Neural cell (in vitro differentiated cells): ENCODE measurements at regions not wholly inside any gene's neighbourhood (a gene's known extent, or its start where the extent isn't known, plus 50 kb on each side); places are given as distances from the start of the nearest gene placed in this dataset.
A peak's percentile ranks its signal among the peaks of the same experiment; 100 is the strongest.

ENCODE experiments used
- H2AFZ ChIP-seq: fragments of 200-600, 300-800 bp; sonication (generic), shearing (Covaris generic); 2 replicates; pipeline ENCODE4 v1.6.0; 2014; ENCODE audit warnings: low read depth, mild to moderate bottlenecking, antibody characterized with exemption, low read length, moderate library complexity
- H3F3A ChIP-seq: fragments of 200-600 bp; shearing (Covaris generic); 2 replicates; pipeline ENCODE4 v1.6.1; 2016; ENCODE audit warnings: mild to moderate bottlenecking, moderate library complexity, mixed read lengths, antibody characterized with exemption, low read length; ENCODE audit not compliant: insufficient read depth, poor library complexity, severe bottlenecking
- H3K27ac ChIP-seq: fragments of 200-600, 300-800 bp; sonication (generic), shearing (Covaris generic); 2 replicates; pipeline ENCODE4 v1.5.1; 2014; ENCODE audit warnings: mild to moderate bottlenecking, low read length, moderate library complexity
- H3K27me3 ChIP-seq: fragments of 300-800, 200-600 bp; sonication (generic), shearing (Covaris generic); 2 replicates; pipeline ENCODE4 v1.6.0; 2014; ENCODE audit warnings: mild to moderate bottlenecking, low read depth, low read length, moderate library complexity; ENCODE audit not compliant: insufficient read depth
- H3K36me3 ChIP-seq: fragments of 300-800, 200-600 bp; sonication (generic), shearing (Covaris generic); 2 replicates; pipeline ENCODE4 v1.5.1; 2014; ENCODE audit warnings: mild to moderate bottlenecking, antibody characterized with exemption, low read length, moderate library complexity; ENCODE audit not compliant: insufficient read depth
- H3K4me2 ChIP-seq: fragments of 300-800, 200-600 bp; sonication (generic), shearing (Covaris generic); 2 replicates; pipeline ENCODE4 v1.6.0; 2014; ENCODE audit warnings: mild to moderate bottlenecking, low read length
- H3K4me3 ChIP-seq: fragments of 300-800, 200-600 bp; sonication (generic), shearing (Covaris generic); 2 replicates; pipeline ENCODE4 v1.5.1; 2014; ENCODE audit warnings: mild to moderate bottlenecking, low read length, moderate library complexity
- H3K79me2 ChIP-seq: fragments of 200-600 bp; shearing (Covaris generic); replicated peaks from 2 replicates; pipeline ENCODE4 v1.6.0; 2014; ENCODE audit warnings: mild to moderate bottlenecking, low read length, moderate library complexity; ENCODE audit not compliant: insufficient read depth
- H3K9ac ChIP-seq: fragments of 300-800, 200-600 bp; sonication (generic), shearing (Covaris generic); 2 replicates; pipeline ENCODE4 v1.6.1; 2016; ENCODE audit warnings: mild to moderate bottlenecking, low read length, mixed read lengths
- H3K9me2 ChIP-seq: fragments of 200-600 bp; shearing (Covaris generic); 2 replicates; pipeline ENCODE4 v1.6.1; 2016; ENCODE audit warnings: mild to moderate bottlenecking, low read length, mixed read lengths; ENCODE audit not compliant: insufficient read depth
- H3K9me3 ChIP-seq: fragments of 200-600, 300-800 bp; sonication (generic), shearing (Covaris generic); 2 replicates; pipeline ENCODE4 v1.6.1; 2016; ENCODE audit warnings: mild to moderate bottlenecking, mixed run types, low read length, moderate library complexity, mixed read lengths
- H4K20me1 ChIP-seq: fragments of 200-600 bp; shearing (Covaris generic); 2 replicates; pipeline ENCODE4 v1.6.1; 2016; ENCODE audit warnings: mild to moderate bottlenecking, mixed run types; ENCODE audit not compliant: insufficient read depth
- EP300 ChIP-seq: fragments of 450-650 bp; conservative IDR thresholded peaks from 2 replicates; pipeline ENCODE4 v1.6.1; 2014; ENCODE audit warnings: antibody characterized with exemption, mild to moderate bottlenecking, moderate library complexity; ENCODE audit not compliant: poor library complexity, severe bottlenecking
- EZH2 ChIP-seq: fragments of 200-600, 300-800 bp; shearing (Covaris generic), sonication (generic); IDR thresholded peaks from 2 replicates; pipeline ENCODE4 v1.6.1; 2014; ENCODE audit warnings: antibody characterized with exemption, low read length, borderline replicate concordance, mild to moderate bottlenecking; ENCODE audit not compliant: insufficient read depth, poor library complexity, severe bottlenecking
- MXI1 ChIP-seq: fragments of 450-650 bp; conservative IDR thresholded peaks from 2 replicates; pipeline ENCODE4 v1.6.1; 2014; ENCODE audit warnings: antibody characterized with exemption, mild to moderate bottlenecking; ENCODE audit not compliant: poor library complexity, severe bottlenecking
- POLR2AphosphoS5 ChIP-seq: IDR thresholded peaks from 2 replicates; pipeline ENCODE4 v1.6.1; 2012
- RAD21 ChIP-seq: fragments of 450-650 bp; conservative IDR thresholded peaks from 2 replicates; pipeline ENCODE4 v1.6.1; 2014; ENCODE audit warnings: antibody characterized with exemption, mild to moderate bottlenecking, moderate library complexity
- SMC3 ChIP-seq: fragments of 450-650 bp; conservative IDR thresholded peaks from 2 replicates; pipeline ENCODE4 v1.6.1; 2014; ENCODE audit warnings: antibody characterized with exemption, mild to moderate bottlenecking, moderate library complexity; ENCODE audit not compliant: poor library complexity
- TF ChIP-seq, protein P1 (sequence below): fragments of 450-650 bp; IDR thresholded peaks from 2 replicates; pipeline ENCODE4 v1.5.1; 2014; ENCODE audit warnings: antibody characterized with exemption, mild to moderate bottlenecking, moderate library complexity; ENCODE audit not compliant: poor library complexity, severe bottlenecking

DNA sequence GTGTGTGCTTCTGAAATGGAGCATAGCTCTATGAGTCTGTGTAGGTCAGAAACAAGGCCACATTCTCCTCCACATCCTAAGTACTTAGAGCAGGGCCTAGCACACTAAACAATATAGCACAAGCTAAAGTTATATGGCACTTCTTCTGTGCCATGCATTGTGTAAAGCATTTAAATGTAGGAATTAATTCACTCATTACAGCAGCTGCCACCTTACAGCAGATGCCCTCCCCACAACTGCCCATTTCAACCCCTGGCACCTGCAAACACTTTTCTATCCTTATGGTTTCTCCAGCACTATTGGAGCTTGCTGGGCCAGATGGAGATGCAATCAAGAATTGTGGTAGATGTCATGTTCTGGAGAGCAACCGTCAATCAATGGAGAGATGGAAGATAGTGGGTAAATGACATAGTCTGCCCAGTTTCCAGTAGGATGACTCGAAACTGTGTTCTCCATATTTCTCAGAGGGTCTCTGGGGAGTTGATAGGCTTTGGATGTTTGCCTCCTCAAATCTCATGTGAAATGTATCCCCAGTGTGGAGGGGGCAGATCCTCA lies 373.7 kb downstream of the DOK5 start:
- no peak overlapping the region for H3K4me3 ChIP-seq
- no peaks in the 10 kb centered on the region for H3K27me3 ChIP-seq
- no peak overlapping the region for H3K9ac ChIP-seq
- TF ChIP-seq RAD21: no peak
- TF ChIP-seq EP300: no peak
- TF ChIP-seq, protein P1, sequence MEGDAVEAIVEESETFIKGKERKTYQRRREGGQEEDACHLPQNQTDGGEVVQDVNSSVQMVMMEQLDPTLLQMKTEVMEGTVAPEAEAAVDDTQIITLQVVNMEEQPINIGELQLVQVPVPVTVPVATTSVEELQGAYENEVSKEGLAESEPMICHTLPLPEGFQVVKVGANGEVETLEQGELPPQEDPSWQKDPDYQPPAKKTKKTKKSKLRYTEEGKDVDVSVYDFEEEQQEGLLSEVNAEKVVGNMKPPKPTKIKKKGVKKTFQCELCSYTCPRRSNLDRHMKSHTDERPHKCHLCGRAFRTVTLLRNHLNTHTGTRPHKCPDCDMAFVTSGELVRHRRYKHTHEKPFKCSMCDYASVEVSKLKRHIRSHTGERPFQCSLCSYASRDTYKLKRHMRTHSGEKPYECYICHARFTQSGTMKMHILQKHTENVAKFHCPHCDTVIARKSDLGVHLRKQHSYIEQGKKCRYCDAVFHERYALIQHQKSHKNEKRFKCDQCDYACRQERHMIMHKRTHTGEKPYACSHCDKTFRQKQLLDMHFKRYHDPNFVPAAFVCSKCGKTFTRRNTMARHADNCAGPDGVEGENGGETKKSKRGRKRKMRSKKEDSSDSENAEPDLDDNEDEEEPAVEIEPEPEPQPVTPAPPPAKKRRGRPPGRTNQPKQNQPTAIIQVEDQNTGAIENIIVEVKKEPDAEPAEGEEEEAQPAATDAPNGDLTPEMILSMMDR: no peak
- H3K4me2 ChIP-seq: no peak overlapping the region
- no peaks in the 10 kb centered on the region for H3K9me3 ChIP-seq
- no peak overlapping the region for H2AFZ ChIP-seq
- no peak overlapping the region for H3K27ac ChIP-seq
- no peaks in the 10 kb centered on the region for H3F3A ChIP-seq
- no peaks in the 10 kb centered on the region for H4K20me1 ChIP-seq
- H3K79me2 ChIP-seq: no peaks in the 10 kb centered on the region
- H3K9me2 ChIP-seq: no peaks in the 10 kb centered on the region
- no peaks in the 10 kb centered on the region for H3K36me3 ChIP-seq

DNA sequence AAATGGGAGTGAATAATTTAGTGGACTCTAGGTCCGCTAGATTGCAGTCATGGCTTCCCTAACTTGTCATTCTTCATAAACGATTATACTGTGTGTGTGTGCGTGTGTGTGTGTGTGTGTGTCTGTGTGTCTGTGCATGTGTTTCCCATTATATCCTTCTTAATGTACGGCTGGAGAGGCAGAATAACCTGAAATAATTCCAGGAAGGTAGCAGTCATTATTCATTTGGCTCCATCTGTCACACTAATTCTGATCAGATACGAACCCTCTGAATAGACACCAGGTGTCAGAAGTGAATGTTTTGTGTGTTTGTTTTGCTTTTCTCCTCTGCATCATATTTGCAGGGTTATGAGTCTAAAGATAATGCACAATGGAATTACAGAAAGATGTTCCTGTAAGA lies 372.9 kb downstream of the DOK5 start:
- Histone ChIP-seq H3F3A (no peaks in the 10 kb centered on the region), H3K79me2 (no peaks in the 10 kb centered on the region), H2AFZ (no peak overlapping the region), H3K27me3 (no peaks in the 10 kb centered on the region), H4K20me1 (no peaks in the 10 kb centered on the region), H3K4me2 (no peak overlapping the region), H3K9ac (no peak overlapping the region), H3K27ac (no peak overlapping the region), H3K9me2 (no peaks in the 10 kb centered on the region), H3K9me3 (no peaks in the 10 kb centered on the region), H3K4me3 (no peak overlapping the region), H3K36me3 (no peaks in the 10 kb centered on the region)
- no peak for TF ChIP-seq MXI1
- TF ChIP-seq, protein P1: no peak

- Histone ChIP-seq H3K27me3 (no peaks in the 10 kb centered on the region), H3K9me2 (no peaks in the 10 kb centered on the region), H3K9ac (no peak overlapping the region), H3F3A (no peaks in the 10 kb centered on the region), H3K79me2 (no peaks in the 10 kb centered on the region), H4K20me1 (no peaks in the 10 kb centered on the region), H3K9me3 (no peaks in the 10 kb centered on the region), H3K4me2 (no peak overlapping the region), H3K36me3 (no peaks in the 10 kb centered on the region), H3K4me3 (no peak overlapping the region), H3K27ac (no peak overlapping the region), H2AFZ (no peak overlapping the region)
- TF ChIP-seq POLR2AphosphoS5: no peak
Measured at GRCh38 chr20:54846948-54847347, 371.6 kb downstream of the DOK5 start.

- no peaks in the 10 kb centered on the region for H3K27me3 ChIP-seq
- H3K9me3 ChIP-seq: no peaks in the 10 kb centered on the region
- no peaks in the 10 kb centered on the region for H3F3A ChIP-seq
- H3K9ac ChIP-seq: no peak overlapping the region
- H3K4me3 ChIP-seq: no peak overlapping the region
- no peaks in the 10 kb centered on the region for H3K79me2 ChIP-seq
- H3K4me2 ChIP-seq: peak overlapping the region; percentile 0
- no peaks in the 10 kb centered on the region for H4K20me1 ChIP-seq
- no peak overlapping the region for H2AFZ ChIP-seq
- H3K9me2 ChIP-seq: no peaks in the 10 kb centered on the region
- TF ChIP-seq POLR2AphosphoS5 (peak; percentile 52), EZH2 (no peak), MXI1 (no peak), SMC3 (no peak), EP300 (peak; percentile 89)
- TF ChIP-seq, protein P1: no peak
- H3K36me3 ChIP-seq: no peaks in the 10 kb centered on the region
- H3K27ac ChIP-seq: no peak overlapping the region
Measured at GRCh38 chr20:54844346-54844745, 369.0 kb downstream of the DOK5 start.
